Activated naive CD4-positive, alpha-beta T cell treated with anti-CD3 and anti-CD28 coated beads, Interleukin-2, amount 50 U/mL, for 24 hours (primary cell): ENCODE measurements at regions not wholly inside any gene's neighbourhood (a gene's known extent, or its start where the extent isn't known, plus 50 kb on each side); places are given as distances from the start of the nearest gene placed in this dataset.

Source experiments
- H3K27ac Mint-ChIP-seq: one replicate; pipeline ENCODE4 v1.8.0; 2021; ENCODE audit warnings: mild to moderate bottlenecking, mixed read lengths
- H3K27me3 Mint-ChIP-seq: one replicate; pipeline ENCODE4 v1.8.0; 2021; ENCODE audit warnings: mixed read lengths
- H3K36me3 Mint-ChIP-seq: one replicate; pipeline ENCODE4 v1.8.0; 2021; ENCODE audit warnings: mixed read lengths
- H3K4me1 Mint-ChIP-seq: one replicate; pipeline ENCODE4 v1.8.0; 2021; ENCODE audit warnings: mixed read lengths
- H3K4me3 Mint-ChIP-seq: one replicate; pipeline ENCODE4 v1.8.0; 2021; ENCODE audit warnings: mild to moderate bottlenecking, mixed read lengths
- H3K9me3 Mint-ChIP-seq: one replicate; pipeline ENCODE4 v1.8.0; 2021; ENCODE audit warnings: mixed read lengths

GRCh38 chr6:81484251-81484650 lies 268.2 kb downstream of the TENT5A start:
- no peaks in the 10 kb centered on the region for H3K9me3 Mint-ChIP-seq
- H3K4me3 Mint-ChIP-seq = no peak overlapping the region
- H3K36me3 Mint-ChIP-seq = no peaks in the 10 kb centered on the region
- no peaks in the 10 kb centered on the region for H3K27me3 Mint-ChIP-seq
- H3K27ac Mint-ChIP-seq = no peak overlapping the region
- no peaks in the 10 kb centered on the region for H3K4me1 Mint-ChIP-seq

GRCh38 chr6:81480139-81480538 lies 272.3 kb downstream of the TENT5A start:
- no peaks in the 10 kb centered on the region for H3K9me3 Mint-ChIP-seq
- H3K27me3 Mint-ChIP-seq = no peaks in the 10 kb centered on the region
- H3K4me3 Mint-ChIP-seq = no peak overlapping the region
- no peaks in the 10 kb centered on the region for H3K36me3 Mint-ChIP-seq
- H3K4me1 Mint-ChIP-seq = no peaks in the 10 kb centered on the region
- no peak overlapping the region for H3K27ac Mint-ChIP-seq

DNA sequence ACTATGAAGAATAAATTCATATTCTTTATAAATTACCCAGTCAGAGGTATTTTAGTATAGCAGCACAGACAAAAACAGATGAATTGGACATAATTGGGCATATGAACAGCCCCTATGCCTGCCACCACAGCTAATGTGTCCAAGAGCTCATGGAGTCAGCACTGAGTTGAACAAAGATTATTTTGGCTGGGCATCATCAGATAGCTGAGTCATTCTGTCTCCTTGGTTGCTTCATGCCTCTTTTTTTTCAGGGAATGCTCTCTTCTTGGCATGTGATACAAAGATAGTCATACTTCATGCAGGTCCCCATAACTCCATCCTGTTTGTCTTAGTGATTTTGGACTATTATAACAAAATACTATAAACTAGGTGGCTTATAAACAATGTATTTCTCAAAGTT lies 275.6 kb downstream of the TENT5A start:
- Mint-ChIP-seq H3K4me1 (no peaks in the 10 kb centered on the region), H3K9me3 (no peaks in the 10 kb centered on the region), H3K27ac (no peak overlapping the region), H3K36me3 (no peaks in the 10 kb centered on the region), H3K27me3 (no peaks in the 10 kb centered on the region), H3K4me3 (no peak overlapping the region)

DNA sequence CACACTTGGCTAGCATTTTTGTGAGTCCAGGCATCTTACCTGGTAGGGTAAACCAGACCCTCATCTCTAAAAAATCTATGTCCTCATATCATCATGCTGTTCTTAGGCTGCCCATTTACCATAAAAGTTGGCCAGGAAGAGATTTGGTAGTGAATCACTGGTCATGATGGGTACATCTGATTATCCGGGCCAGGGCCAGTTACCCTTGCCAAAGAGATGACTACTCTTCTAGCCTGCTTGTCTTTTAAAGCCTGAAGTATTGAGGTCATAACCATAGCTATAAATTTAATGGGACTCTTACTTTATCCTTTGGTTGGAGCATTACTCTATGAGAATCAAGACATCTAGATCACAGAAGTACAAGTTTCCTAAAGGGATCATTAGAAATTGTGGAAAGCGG lies 276.8 kb downstream of the TENT5A start:
- Mint-ChIP-seq H3K27me3 (no peaks in the 10 kb centered on the region), H3K36me3 (no peaks in the 10 kb centered on the region), H3K4me1 (no peaks in the 10 kb centered on the region), H3K9me3 (no peaks in the 10 kb centered on the region), H3K4me3 (no peak overlapping the region), H3K27ac (no peak overlapping the region)

DNA sequence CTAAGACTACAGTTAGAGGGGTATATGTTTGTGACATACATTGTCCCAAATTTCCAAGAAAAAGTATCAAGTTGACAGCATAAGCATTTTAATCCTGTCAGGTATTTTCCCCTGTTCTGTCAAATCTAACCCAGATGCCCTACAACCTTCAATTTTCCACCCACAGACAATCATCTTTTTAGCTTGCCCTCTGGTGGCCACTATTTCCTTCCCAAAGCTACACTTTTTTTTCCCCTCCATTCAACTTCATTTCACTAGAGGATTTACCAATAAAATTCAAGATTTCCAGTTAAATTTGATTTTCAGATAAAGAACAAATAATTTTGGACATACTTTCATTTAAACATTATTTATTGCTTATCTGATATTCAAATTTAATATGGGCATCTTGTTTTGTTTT lies 286.6 kb downstream of the TENT5A start:
- no peak overlapping the region for H3K4me3 Mint-ChIP-seq
- H3K9me3 Mint-ChIP-seq = peaks cover 6% of the 10 kb centered on the region
- no peak overlapping the region for H3K27ac Mint-ChIP-seq
- H3K36me3 Mint-ChIP-seq = no peaks in the 10 kb centered on the region
- H3K4me1 Mint-ChIP-seq = no peaks in the 10 kb centered on the region
- no peaks in the 10 kb centered on the region for H3K27me3 Mint-ChIP-seq

DNA sequence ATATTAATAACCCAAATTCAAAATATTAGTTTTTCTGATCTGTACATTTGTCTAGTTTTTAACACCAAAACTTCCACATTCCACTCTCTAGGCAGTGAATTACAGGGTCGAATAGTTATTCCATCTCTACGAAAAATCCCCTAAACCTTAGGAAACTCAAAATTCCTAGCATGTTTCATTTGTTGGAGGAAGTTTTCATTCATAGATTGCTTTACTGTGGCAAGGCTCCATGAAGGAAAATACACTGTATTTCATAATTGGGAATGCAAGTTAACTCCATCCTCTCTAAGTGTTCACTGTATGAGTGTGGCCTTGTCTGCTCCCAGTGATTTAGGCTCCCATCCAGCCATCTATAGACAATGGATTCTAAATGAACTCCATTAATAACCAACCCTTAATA lies 296.1 kb downstream of the TENT5A start:
- H3K36me3 Mint-ChIP-seq = no peaks in the 10 kb centered on the region
- H3K9me3 Mint-ChIP-seq = peaks cover 2% of the 10 kb centered on the region
- H3K4me3 Mint-ChIP-seq = no peak overlapping the region
- no peaks in the 10 kb centered on the region for H3K27me3 Mint-ChIP-seq
- no peaks in the 10 kb centered on the region for H3K4me1 Mint-ChIP-seq
- H3K27ac Mint-ChIP-seq = no peak overlapping the region

GRCh38 chr6:81455641-81456040 lies 296.8 kb downstream of the TENT5A start:
- H3K4me1 Mint-ChIP-seq = no peaks in the 10 kb centered on the region
- no peak overlapping the region for H3K4me3 Mint-ChIP-seq
- H3K9me3 Mint-ChIP-seq = no peaks in the 10 kb centered on the region
- no peaks in the 10 kb centered on the region for H3K36me3 Mint-ChIP-seq
- H3K27me3 Mint-ChIP-seq = no peaks in the 10 kb centered on the region
- H3K27ac Mint-ChIP-seq = no peak overlapping the region

DNA sequence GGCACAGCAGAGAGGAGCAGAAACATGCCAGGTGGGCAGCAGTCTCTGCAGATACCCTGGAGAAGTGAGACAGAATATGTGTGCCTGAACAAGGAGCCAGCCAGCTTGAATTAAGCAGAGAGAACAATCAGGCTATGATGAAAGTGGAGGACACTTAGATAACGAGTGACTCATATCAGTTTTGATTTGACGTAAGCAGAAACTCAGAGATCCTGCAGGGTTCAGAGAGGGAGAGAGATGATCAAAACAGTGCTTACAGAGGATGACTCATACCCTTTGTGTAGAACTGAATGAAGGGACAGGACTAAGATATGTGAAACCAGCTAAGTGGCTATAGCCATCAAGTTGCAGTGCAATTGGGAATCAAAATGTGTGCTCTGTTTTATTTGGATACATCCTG lies 300.7 kb downstream of the TENT5A start:
- Mint-ChIP-seq H3K4me3 (no peak overlapping the region), H3K27me3 (no peaks in the 10 kb centered on the region), H3K4me1 (no peaks in the 10 kb centered on the region), H3K27ac (no peak overlapping the region), H3K36me3 (no peaks in the 10 kb centered on the region), H3K9me3 (no peaks in the 10 kb centered on the region)

GRCh38 chr6:81450180-81450579 lies 302.3 kb downstream of the TENT5A start:
- H3K27ac Mint-ChIP-seq = no peak overlapping the region
- H3K27me3 Mint-ChIP-seq = no peaks in the 10 kb centered on the region
- no peaks in the 10 kb centered on the region for H3K4me1 Mint-ChIP-seq
- no peak overlapping the region for H3K4me3 Mint-ChIP-seq
- H3K9me3 Mint-ChIP-seq = no peaks in the 10 kb centered on the region
- no peaks in the 10 kb centered on the region for H3K36me3 Mint-ChIP-seq

- Mint-ChIP-seq H3K27ac (no peak overlapping the region), H3K9me3 (no peaks in the 10 kb centered on the region), H3K4me1 (no peaks in the 10 kb centered on the region), H3K36me3 (no peaks in the 10 kb centered on the region), H3K27me3 (no peaks in the 10 kb centered on the region), H3K4me3 (no peak overlapping the region)
Observed at GRCh38 chr6:81446509-81446908, 306.0 kb downstream of the TENT5A start.

GRCh38 chr6:81439417-81439816 lies 313.1 kb downstream of the TENT5A start:
- Mint-ChIP-seq H3K27me3 (no peaks in the 10 kb centered on the region), H3K4me1 (no peaks in the 10 kb centered on the region), H3K36me3 (no peaks in the 10 kb centered on the region), H3K9me3 (peaks cover 15% of the 10 kb centered on the region), H3K27ac (no peak overlapping the region), H3K4me3 (no peak overlapping the region)

GRCh38 chr6:81436990-81437389 lies 315.5 kb downstream of the TENT5A start:
- H3K27ac Mint-ChIP-seq = no peak overlapping the region
- no peak overlapping the region for H3K4me3 Mint-ChIP-seq
- H3K4me1 Mint-ChIP-seq = no peaks in the 10 kb centered on the region
- H3K36me3 Mint-ChIP-seq = no peaks in the 10 kb centered on the region
- H3K9me3 Mint-ChIP-seq = peaks cover 15% of the 10 kb centered on the region
- no peaks in the 10 kb centered on the region for H3K27me3 Mint-ChIP-seq

- Mint-ChIP-seq H3K9me3 (no peaks in the 10 kb centered on the region), H3K4me1 (no peaks in the 10 kb centered on the region), H3K27ac (no peak overlapping the region), H3K27me3 (no peaks in the 10 kb centered on the region), H3K36me3 (no peaks in the 10 kb centered on the region), H3K4me3 (no peak overlapping the region)
Observed at GRCh38 chr6:81413306-81413705, 339.2 kb downstream of the TENT5A start.

GRCh38 chr6:81401970-81402690 lies 350.4 kb downstream of the TENT5A start:
- no peaks in the 10 kb centered on the region for H3K36me3 Mint-ChIP-seq
- H3K27ac Mint-ChIP-seq = no peak overlapping the region
- no peaks in the 10 kb centered on the region for H3K9me3 Mint-ChIP-seq
- no peaks in the 10 kb centered on the region for H3K27me3 Mint-ChIP-seq
- no peaks in the 10 kb centered on the region for H3K4me1 Mint-ChIP-seq
- no peak overlapping the region for H3K4me3 Mint-ChIP-seq

- H3K4me1 Mint-ChIP-seq = no peaks in the 10 kb centered on the region
- no peaks in the 10 kb centered on the region for H3K36me3 Mint-ChIP-seq
- no peak overlapping the region for H3K27ac Mint-ChIP-seq
- H3K9me3 Mint-ChIP-seq = peaks cover 2% of the 10 kb centered on the region
- no peak overlapping the region for H3K4me3 Mint-ChIP-seq
- no peaks in the 10 kb centered on the region for H3K27me3 Mint-ChIP-seq
Observed at GRCh38 chr6:81396916-81397315, 355.6 kb downstream of the TENT5A start.

DNA sequence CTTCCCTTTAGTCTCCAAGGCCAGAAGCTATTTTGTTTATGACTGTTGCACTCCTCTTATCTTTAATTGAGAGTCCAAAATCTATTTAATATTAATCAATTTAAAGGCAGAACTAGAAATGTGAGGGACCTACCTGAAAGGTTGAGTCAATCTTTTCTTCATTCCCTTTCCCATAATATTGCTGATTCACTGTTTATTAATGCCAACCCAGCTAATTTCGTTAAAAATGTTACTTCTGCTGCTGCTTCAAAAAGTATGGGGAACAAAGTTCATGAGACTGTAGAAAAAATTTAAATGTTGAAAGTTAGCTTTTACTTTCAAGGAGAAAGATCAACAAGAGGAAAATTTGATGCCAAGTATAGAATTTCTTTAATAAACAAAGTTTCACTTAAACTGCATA lies 365.3 kb downstream of the TENT5A start:
- Mint-ChIP-seq H3K9me3 (peaks cover 16% of the 10 kb centered on the region), H3K27ac (no peak overlapping the region), H3K27me3 (no peaks in the 10 kb centered on the region), H3K36me3 (no peaks in the 10 kb centered on the region), H3K4me3 (no peak overlapping the region), H3K4me1 (no peaks in the 10 kb centered on the region)

- H3K27ac Mint-ChIP-seq = no peak overlapping the region
- H3K36me3 Mint-ChIP-seq = no peaks in the 10 kb centered on the region
- no peaks in the 10 kb centered on the region for H3K4me1 Mint-ChIP-seq
- H3K4me3 Mint-ChIP-seq = no peak overlapping the region
- peaks cover 6% of the 10 kb centered on the region for H3K9me3 Mint-ChIP-seq
- no peaks in the 10 kb centered on the region for H3K27me3 Mint-ChIP-seq
Observed at GRCh38 chr6:81384921-81385320, 367.6 kb downstream of the TENT5A start.
